HepG2 (cell line): ENCODE measurements at regions not wholly inside any gene's neighbourhood (a gene's known extent, or its start where the extent isn't known, plus 50 kb on each side); places are given as distances from the start of the nearest gene placed in this dataset.
"Not testable (repeated sequence)": the region's sequence is repeated elsewhere in the genome, so short reads cannot be mapped to it uniquely, and the experiment has no call there.

Experiments used
- CTCF ChIP-seq: sonication (generic); formaldehyde crosslinking; IDR thresholded peaks from 2 replicates; pipeline ENCODE4 v1.5.0; 2020; ENCODE audit warnings: mild to moderate bottlenecking, missing genetic modification reagents, moderate library complexity
- GABPA ChIP-seq, 2 experiments: IDR thresholded peaks; 2 replicates each; pipeline ENCODE4 v1.6.1; 2011 to 2016; ENCODE audit warnings: low read depth in 2 of 2, low read length in 1 of 2, missing biosample characterization in 1 of 2, missing genetic modification characterization in 1 of 2
- KDM1A ChIP-seq: IDR thresholded peaks from 2 replicates; pipeline ENCODE4 v1.6.1; 2016; ENCODE audit warnings: missing compliant biosample characterization
- RFX5 ChIP-seq: IDR thresholded peaks from 2 replicates; pipeline ENCODE4 v1.6.1; 2011; ENCODE audit warnings: low read depth, low read length, improper control_type of control experiment
- ZNF580 ChIP-seq: IDR thresholded peaks from 2 replicates; pipeline ENCODE4 v1.6.1; 2016; ENCODE audit warnings: low read depth, borderline replicate concordance
- ZNF644 ChIP-seq: IDR thresholded peaks from 2 replicates; pipeline ENCODE4 v1.6.1; 2016; ENCODE audit warnings: low read depth

- not testable (repeated sequence) for TF ChIP-seq GABPA (IDR thresholded peaks at IDR 0.05; ENCODE audit: low read depth, low read length); GABPA (CRISPR knock-in tag; IDR thresholded peaks at IDR 0.05; ENCODE audit: low read depth); ZNF644 (CRISPR knock-in tag); ZNF580 (CRISPR knock-in tag); CTCF (CRISPR knock-in tag); KDM1A (CRISPR knock-in tag); RFX5
These were observed 539.4 kb downstream of the ADCYAP1 start for GRCh38 chr18:1444062-1444461.
